SK-N-SH treated with all-trans-retinoic acid at 6 μM for 48 hours (cell line): ENCODE measurements at regions not wholly inside any gene's neighbourhood (a gene's known extent, or its start where the extent isn't known, plus 50 kb on each side); places are given as distances from the start of the nearest gene placed in this dataset.

ENCODE experiments used
- ATAC-seq: fragments of 200-7000 bp; cut with Tn5 transposase; 3 replicates; pipeline ENCODE4 v1.9.1; 2020; ENCODE audit warnings: mild to moderate bottlenecking, moderate library complexity
- ARNTL ChIP-seq: fragments of 450-650 bp; formaldehyde crosslinking; IDR thresholded peaks from 2 replicates; pipeline ENCODE4 v1.5.0; 2020; ENCODE audit warnings: low read depth, mild to moderate bottlenecking, moderate library complexity, borderline replicate concordance
- CREB5 ChIP-seq: fragments of 250-450 bp; sonication (Bioruptor Pico); IDR thresholded peaks from 2 replicates; pipeline ENCODE4 v1.5.1; 2020; ENCODE audit warnings: low read depth, mild to moderate bottlenecking, moderate library complexity
- CSDC2 ChIP-seq: fragments of 250-450 bp; sonication (Bioruptor Pico); IDR thresholded peaks from 2 replicates; pipeline ENCODE4 v1.5.0; 2020; ENCODE audit warnings: mild to moderate bottlenecking, moderate library complexity
- ESRRG ChIP-seq: fragments of 250-450 bp; sonication (Bioruptor Pico); IDR thresholded peaks from 2 replicates; pipeline ENCODE4 v1.6.1; 2021; ENCODE audit warnings: mild to moderate bottlenecking
- GLIS3 ChIP-seq: fragments of 250-450 bp; sonication (Bioruptor Pico); IDR thresholded peaks from 2 replicates; pipeline ENCODE4 v1.5.0; 2020; ENCODE audit warnings: mild to moderate bottlenecking, moderate library complexity
- ISL1 ChIP-seq: fragments of 250-450 bp; sonication (Bioruptor Pico); IDR thresholded peaks from 2 replicates; pipeline ENCODE4 v2.1.2; 2022; ENCODE audit warnings: mild to moderate bottlenecking, moderate library complexity
- OSR1 ChIP-seq: fragments of 250-450 bp; sonication (Bioruptor Pico); IDR thresholded peaks from 2 replicates; pipeline ENCODE4 v1.8.0; 2022; ENCODE audit warnings: moderate library complexity, mild to moderate bottlenecking, inconsistent platforms
- PATZ1 ChIP-seq: fragments of 250-450 bp; sonication (Bioruptor Pico); IDR thresholded peaks from 2 replicates; pipeline ENCODE4 v1.8.0; 2020; ENCODE audit warnings: mild to moderate bottlenecking, moderate library complexity, borderline replicate concordance
- POU6F1 ChIP-seq: fragments of 250-450 bp; sonication (Bioruptor Pico); IDR thresholded peaks from 2 replicates; pipeline ENCODE4 v1.8.0; 2021; ENCODE audit warnings: low read depth, mild to moderate bottlenecking, moderate library complexity, borderline replicate concordance
- PPARA ChIP-seq: fragments of 250-450 bp; sonication (Bioruptor Pico); IDR thresholded peaks from 2 replicates; pipeline ENCODE4 v1.5.0; 2020; ENCODE audit warnings: mild to moderate bottlenecking, borderline replicate concordance
- RARB ChIP-seq: fragments of 250-450 bp; sonication (Bioruptor Pico); IDR thresholded peaks from 2 replicates; pipeline ENCODE4 v1.8.0; 2021; ENCODE audit warnings: mild to moderate bottlenecking, moderate library complexity
- SNAI2 ChIP-seq: fragments of 250-450 bp; sonication (Bioruptor Pico); IDR thresholded peaks from 2 replicates; pipeline ENCODE4 v1.5.0; 2020; ENCODE audit warnings: mild to moderate bottlenecking, moderate library complexity
- TCF4 ChIP-seq: fragments of 250-450 bp; sonication (Bioruptor Pico); IDR thresholded peaks from 2 replicates; pipeline ENCODE4 v1.8.0; 2021; ENCODE audit warnings: mild to moderate bottlenecking, moderate library complexity, borderline replicate concordance
- TOX ChIP-seq: fragments of 250-450 bp; sonication (Bioruptor Pico); IDR thresholded peaks from 2 replicates; pipeline ENCODE4 v1.8.0; 2021; ENCODE audit warnings: mild to moderate bottlenecking, moderate library complexity, borderline replicate concordance
- ZFP3 ChIP-seq: fragments of 250-450 bp; sonication (Bioruptor Pico); IDR thresholded peaks from 2 replicates; pipeline ENCODE4 v1.5.0; 2020; ENCODE audit warnings: mild to moderate bottlenecking, moderate library complexity
- ZNF565 ChIP-seq: fragments of 450-650 bp; formaldehyde crosslinking; conservative IDR thresholded peaks from 2 replicates; pipeline ENCODE4 v1.5.0; 2020; ENCODE audit warnings: low read depth, mild to moderate bottlenecking, moderate library complexity
- ZNF70 ChIP-seq: fragments of 450-650 bp; formaldehyde crosslinking; IDR thresholded peaks from 2 replicates; pipeline ENCODE4 v1.5.0; 2020; ENCODE audit warnings: mild to moderate bottlenecking, moderate library complexity
- TF ChIP-seq, protein P1 (sequence below): fragments of 250-450 bp; sonication (Bioruptor Pico); IDR thresholded peaks from 2 replicates; pipeline ENCODE4 v1.5.0; 2020; ENCODE audit warnings: mild to moderate bottlenecking, moderate library complexity

DNA sequence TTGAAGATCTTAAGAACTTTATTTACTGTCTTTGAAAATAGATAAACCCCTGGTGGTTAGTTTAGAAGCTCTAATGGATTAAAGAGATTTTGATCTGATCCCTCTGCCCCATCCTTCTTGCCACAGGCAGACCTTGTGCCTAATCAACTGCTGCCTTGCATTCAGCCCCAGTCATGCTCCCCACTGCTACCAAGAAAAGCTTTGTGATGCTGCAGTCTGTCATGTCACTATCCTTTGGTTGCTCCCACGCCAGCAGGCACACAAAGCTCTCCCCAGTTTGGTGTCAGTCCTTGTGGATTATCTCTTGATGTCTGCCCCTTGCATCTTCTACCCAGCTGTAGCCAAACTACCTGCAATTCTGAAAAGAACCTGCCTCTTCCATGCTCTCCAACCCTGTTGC lies 112.2 kb downstream of the MTNR1B start:
- no peak for ATAC-seq
- no peak for TF ChIP-seq ISL1 (CRISPR knock-in tag)
- TF ChIP-seq POU6F1 = no peak
- TF ChIP-seq CSDC2 = no peak
- no peak for TF ChIP-seq OSR1 (CRISPR knock-in tag)
- no peak for TF ChIP-seq PATZ1 (CRISPR knock-in tag)
- no peak for TF ChIP-seq RARB
- no peak for TF ChIP-seq ESRRG (CRISPR knock-in tag)
- TF ChIP-seq, protein P1, sequence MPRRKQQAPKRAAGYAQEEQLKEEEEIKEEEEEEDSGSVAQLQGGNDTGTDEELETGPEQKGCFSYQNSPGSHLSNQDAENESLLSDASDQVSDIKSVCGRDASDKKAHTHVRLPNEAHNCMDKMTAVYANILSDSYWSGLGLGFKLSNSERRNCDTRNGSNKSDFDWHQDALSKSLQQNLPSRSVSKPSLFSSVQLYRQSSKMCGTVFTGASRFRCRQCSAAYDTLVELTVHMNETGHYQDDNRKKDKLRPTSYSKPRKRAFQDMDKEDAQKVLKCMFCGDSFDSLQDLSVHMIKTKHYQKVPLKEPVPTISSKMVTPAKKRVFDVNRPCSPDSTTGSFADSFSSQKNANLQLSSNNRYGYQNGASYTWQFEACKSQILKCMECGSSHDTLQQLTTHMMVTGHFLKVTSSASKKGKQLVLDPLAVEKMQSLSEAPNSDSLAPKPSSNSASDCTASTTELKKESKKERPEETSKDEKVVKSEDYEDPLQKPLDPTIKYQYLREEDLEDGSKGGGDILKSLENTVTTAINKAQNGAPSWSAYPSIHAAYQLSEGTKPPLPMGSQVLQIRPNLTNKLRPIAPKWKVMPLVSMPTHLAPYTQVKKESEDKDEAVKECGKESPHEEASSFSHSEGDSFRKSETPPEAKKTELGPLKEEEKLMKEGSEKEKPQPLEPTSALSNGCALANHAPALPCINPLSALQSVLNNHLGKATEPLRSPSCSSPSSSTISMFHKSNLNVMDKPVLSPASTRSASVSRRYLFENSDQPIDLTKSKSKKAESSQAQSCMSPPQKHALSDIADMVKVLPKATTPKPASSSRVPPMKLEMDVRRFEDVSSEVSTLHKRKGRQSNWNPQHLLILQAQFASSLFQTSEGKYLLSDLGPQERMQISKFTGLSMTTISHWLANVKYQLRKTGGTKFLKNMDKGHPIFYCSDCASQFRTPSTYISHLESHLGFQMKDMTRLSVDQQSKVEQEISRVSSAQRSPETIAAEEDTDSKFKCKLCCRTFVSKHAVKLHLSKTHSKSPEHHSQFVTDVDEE (CRISPR knock-in tag) = no peak
- no peak for TF ChIP-seq ZFP3 (CRISPR knock-in tag)
- TF ChIP-seq ARNTL (CRISPR knock-in tag) = no peak
- TF ChIP-seq TCF4 (CRISPR knock-in tag) = no peak
- TF ChIP-seq ZNF565 (CRISPR knock-in tag) = no peak
- TF ChIP-seq, all 23 proteins: peak for 0

GRCh38 chr11:93082900-93083299 lies 113.4 kb downstream of the MTNR1B start:
- no peak for ATAC-seq
- TF ChIP-seq PATZ1 (CRISPR knock-in tag) = no peak
- no peak for TF ChIP-seq ESRRG (CRISPR knock-in tag)
- TF ChIP-seq PPARA = no peak
- TF ChIP-seq ARNTL (CRISPR knock-in tag) = no peak
- no peak for TF ChIP-seq OSR1 (CRISPR knock-in tag)
- TF ChIP-seq POU6F1 = no peak
- TF ChIP-seq CSDC2 = no peak
- no peak for TF ChIP-seq SNAI2 (CRISPR knock-in tag)
- TF ChIP-seq ZFP3 (CRISPR knock-in tag) = no peak
- no peak for TF ChIP-seq ZNF70 (CRISPR knock-in tag)
- no peak for TF ChIP-seq GLIS3 (CRISPR knock-in tag)
- no peak for TF ChIP-seq ZNF565 (CRISPR knock-in tag)
- no peak for TF ChIP-seq TOX (CRISPR knock-in tag)
- TF ChIP-seq TCF4 (CRISPR knock-in tag) = no peak
- TF ChIP-seq, protein P1 (CRISPR knock-in tag) = no peak
- TF ChIP-seq CREB5 = no peak
- TF ChIP-seq ISL1 (CRISPR knock-in tag) = no peak
